GM19468 (cell line): ENCODE measurements at regions not wholly inside any gene's neighbourhood (a gene's known extent, or its start where the extent isn't known, plus 50 kb on each side); places are given as distances from the start of the nearest gene placed in this dataset.

Experiments used
- ATAC-seq: cut with Tn5 transposase; IDR thresholded peaks from one replicate; pipeline ENCODE4 v1.9.1; 2021; ENCODE audit warnings: mild to moderate bottlenecking, moderate library complexity, moderate number of reproducible peaks; ENCODE audit not compliant: unreplicated experiment; ENCODE audit errors: extremely low read depth

DNA sequence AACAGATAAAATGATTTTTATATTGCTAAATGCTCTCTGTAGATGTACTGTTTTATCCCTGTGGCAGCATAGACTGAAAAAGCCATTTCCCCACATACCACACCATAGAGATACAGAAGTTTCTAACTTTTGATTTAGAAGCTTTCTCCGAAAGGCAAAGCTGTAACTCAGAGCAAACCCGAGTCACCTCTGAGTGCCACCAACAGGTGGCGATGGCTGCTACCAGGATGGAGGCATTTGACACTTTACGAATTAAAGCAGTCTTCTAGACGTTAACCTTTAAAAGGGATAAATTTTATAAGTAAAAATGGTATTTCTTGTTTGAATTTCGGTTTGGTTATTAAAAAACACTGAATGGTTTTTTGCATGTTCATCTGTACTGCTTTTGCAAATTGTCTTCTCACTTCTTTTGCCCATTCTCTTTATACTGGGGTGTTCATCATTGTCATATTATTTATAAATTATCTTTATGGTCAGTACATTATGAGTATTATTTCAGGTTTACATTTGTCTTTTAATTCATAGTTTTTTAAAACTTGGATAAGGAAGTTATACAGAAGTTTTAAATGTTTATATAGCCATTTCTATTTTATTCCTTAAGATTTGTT lies 201.0 kb upstream of the CEP162 start:
- peak; percentile 52 for ATAC-seq

DNA sequence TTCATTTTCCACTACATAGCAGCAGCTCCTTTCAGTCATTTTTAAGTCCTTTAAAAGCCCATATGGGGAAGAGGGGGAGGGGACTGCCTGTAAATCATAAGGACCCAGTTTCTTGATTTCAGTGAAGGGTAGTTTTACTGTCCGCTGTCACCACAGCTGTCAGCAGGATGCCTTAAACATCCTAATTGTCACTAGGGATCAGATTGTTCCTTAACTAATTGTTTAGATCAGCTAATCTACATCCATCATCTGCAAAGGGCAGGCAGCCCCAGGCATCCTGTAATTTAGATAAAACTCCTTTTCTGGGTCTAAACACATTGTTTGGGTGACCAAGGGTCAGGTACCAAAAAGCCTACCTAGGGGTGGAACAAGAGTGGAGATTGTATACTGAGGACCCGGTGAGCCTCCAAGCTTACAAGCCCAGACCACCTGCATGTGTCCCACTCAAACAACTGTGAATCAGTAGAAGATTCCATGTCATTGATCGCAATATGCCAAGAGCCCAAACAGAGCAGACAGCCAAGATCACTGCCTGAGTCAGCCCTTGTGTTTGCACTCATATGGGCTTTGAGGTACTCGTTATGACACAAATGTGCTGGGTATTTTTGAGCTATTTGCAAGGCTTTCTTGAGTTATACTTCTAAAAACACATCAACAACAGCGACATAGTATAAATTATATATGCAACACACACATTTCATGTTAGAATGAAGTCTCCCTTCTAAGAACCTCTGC lies 198.7 kb upstream of the CEP162 start:
- ATAC-seq, result no peak

DNA sequence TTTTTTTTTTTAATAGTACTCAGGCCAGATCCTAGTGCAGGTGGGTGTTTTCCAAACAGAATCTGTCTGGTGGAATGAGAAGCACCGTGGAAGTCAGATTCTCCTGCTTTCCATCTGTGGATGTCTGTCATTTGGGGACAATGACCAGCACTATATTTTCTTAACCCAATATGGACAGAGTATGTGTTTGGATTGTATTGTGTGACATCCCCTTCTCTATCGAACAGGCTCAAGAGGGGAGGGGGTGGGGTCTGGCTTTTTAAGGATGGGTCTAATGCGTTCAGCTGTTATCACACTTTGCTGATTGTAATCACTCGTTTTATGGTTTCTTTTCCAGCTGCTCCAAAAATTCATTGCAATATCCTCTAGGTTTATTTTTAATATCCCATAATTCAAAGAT lies 197.5 kb upstream of the CEP162 start:
- ATAC-seq, result no peak

DNA sequence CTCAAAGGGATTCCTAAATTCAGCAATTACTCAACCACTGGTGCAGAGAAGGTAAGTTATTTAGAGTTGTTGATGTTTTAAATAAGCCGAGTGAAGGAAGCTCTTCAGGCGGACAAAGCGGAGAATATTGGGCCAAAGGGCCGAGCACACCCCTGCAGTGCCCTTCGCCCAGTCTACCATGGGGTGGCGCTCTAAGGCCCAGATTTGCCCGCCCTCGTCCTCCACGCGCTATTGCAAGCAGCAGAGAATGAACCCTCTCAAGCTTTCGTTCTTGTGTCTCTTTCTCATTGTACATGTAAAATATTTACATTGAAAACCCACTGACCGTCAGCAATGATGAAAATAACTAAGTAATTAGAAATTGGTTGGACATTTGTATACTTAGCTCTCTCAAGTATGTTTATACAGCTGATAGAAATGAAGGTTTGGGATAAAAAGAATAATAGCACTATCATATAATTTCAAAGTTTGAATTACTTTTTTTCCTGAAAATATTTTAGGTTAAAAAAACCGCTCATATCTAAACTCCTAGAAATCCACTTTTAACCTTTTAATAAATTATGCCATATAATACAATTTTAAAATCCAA lies 195.0 kb upstream of the CEP162 start:
- ATAC-seq, result peak; percentile 32

DNA sequence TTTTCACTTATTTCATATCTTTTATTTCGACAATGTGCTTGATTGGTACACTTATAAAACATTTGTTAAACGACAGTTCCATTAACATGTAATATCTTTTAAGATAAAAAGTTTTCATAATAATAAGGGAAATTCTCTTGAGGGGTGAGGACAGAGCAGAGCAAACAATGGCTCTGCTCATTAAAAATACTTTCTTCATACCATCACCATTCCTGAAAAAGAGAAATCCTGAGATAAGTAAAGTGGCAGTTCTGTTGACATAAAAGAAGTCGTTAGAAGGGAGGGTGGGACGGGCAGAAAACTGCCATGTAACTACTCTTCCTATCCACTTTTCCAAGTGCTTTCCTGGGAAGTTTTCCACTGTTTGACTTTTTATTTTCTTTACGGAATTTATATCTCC lies 193.6 kb upstream of the CEP162 start:
- no peak for ATAC-seq

DNA sequence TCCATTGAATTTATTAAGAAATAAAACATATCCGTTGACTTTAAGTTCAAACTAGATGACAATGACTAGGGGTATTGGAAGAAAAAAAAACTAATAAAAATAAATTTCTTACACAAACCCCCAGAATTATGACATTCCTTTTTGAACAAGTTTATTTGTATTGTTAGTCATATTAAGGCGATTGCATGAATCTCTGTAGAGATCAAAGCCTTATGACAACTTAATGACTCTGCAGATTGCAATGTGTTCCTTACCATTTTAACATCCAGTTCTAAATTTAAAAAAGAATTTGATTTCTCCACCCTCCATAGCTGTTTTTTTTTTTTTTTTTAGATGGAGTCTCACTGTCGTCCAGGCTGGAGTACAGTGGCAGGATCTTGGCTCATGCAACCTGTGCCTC lies 189.8 kb upstream of the CEP162 start:
- no peak for ATAC-seq

DNA sequence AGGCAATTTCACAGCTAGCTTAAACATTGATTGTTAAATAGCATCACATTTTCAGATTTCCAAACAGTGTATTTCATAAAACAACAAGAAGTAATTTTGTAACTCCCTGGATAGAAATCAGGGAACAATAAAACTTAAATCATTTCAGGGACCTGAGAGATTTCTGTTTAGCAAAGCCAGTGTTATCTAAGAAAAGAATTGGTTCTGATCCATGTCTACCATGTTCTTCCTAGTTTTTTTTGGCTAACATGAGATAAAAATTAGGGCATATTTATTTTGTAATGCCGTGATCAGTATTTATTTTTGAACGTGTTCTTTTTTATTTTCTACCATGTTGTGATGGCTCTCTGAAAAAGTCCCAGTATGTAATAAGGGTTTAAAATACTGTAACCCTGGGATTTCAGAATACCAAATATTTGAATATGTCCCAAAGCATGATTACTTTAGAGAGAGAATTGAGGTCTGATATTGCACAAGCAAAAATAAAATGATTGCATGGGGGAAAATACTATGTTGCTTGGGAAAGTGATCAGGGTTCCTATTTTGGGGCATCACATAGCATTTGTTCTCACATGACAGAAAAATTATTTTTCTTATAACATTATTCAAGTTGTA lies 188.7 kb upstream of the CEP162 start:
- ATAC-seq, result no peak

DNA sequence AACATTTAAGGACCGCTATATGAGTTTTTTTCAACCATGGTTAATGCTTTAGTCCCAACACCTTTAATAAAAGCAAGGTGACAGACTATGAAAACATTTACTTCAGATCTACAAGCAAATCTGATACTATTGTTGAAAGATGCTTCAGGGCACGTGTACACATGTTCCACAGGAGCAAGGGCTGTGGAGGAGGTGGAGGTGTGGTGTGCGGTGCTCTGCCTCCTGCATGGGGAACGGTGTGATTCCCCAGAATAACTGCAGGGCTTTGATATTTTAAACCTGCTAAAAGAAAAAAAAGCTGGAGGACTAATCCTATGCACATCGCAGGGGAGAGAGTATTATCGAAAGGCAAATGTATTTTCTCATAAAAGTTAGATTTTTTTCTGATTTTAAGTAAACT lies 188.1 kb upstream of the CEP162 start:
- ATAC-seq, result no peak

DNA sequence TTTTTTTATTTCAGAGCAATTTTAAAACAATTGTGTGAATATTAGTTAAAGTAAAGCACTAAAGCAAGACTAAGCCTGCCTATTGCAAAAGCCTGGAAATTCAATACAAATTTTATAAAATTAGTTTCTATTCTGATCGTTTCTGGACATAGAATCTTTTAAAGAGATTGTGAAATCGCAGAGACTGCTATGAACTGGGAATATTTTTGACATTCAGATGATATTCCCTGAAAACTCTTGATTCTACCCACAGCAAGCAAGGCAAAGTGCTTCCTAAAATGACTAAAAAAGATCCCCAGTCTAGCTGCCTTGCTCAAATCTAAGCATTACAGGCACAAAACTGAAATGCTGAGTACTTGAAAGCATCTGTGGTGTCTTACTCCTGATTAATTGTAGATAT lies 187.6 kb upstream of the CEP162 start:
- ATAC-seq, result no peak

DNA sequence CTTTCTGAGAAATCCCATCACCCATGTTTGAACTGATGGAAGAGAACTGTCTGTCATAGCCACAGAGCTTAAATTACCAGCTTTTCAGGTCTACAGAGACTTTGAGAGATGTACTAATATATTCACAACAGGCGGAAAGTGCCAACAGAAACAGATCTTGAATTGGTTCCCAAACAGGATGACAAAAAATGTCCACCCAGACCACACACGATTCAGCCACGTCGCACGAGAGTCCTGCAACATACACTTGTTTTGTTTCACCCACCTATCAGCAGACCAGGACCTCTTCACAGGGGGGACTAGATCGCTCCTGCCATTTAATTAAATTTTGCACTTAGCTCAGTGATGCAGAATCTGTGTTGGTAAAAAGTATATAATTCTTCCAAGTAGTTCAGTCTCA lies 187.1 kb upstream of the CEP162 start:
- ATAC-seq, result no peak

DNA sequence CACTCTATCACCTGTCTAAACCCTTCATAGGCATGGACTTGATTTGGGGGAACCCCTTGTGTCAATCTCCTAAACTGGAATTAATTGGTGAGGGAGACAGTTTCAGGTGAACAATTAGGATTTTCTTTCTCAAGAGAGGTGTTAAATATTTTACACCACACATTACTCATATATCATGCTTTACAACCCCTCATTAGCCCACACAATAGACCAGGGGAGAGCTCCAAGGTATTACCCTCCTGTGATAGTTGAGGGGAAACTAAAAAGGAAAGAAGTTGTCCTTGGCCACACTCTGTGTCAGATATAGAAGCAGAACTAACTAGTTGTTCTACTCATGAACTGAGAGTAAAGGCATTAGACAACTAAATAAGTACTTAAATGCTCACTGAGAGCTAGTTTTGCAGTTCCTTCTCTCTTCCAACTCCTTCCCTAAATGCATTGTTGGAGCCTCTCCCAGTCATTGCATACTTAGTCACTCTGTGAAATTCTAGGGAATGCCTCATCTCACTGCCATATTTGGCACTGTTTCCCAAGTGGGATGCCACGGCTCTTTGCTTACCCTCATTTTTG lies 183.7 kb upstream of the CEP162 start:
- no peak for ATAC-seq

DNA sequence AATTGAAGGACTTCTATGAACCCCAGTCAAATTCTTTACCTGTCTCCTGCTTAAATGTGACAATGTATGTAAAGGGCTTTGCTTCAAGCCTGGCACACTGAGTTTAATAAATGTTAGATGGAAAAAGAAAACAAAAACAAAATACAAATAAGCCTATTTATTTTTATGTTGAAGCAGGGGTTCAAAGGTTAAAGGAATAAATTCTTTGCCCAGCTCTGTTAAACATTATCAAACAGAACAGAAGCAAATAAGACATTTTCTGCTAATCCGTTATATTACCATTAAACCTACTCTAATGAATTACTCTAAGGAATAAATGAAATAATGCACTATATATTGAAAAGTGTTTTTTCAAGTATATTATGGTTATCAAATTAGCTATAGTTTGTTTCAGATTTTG lies 182.5 kb upstream of the CEP162 start:
- no peak for ATAC-seq

DNA sequence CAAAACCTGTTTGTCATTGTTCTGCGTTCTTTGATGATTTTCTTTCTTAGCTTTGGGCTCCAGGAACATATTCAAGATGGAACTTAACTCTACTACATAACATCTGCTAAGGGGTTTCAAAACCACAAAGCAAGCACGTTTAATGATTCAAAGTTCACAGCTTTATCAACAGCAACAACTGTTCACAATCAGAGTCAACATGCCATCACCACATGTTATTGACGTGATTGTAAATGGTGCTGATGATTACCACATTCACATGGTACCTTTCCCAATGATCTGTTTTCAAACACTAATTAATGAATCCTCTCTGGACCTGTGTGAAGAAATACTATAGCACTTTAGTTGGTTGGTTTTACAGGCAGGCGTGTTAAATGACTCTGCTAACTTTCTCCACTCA lies 180.6 kb upstream of the CEP162 start:
- ATAC-seq, result no peak

DNA sequence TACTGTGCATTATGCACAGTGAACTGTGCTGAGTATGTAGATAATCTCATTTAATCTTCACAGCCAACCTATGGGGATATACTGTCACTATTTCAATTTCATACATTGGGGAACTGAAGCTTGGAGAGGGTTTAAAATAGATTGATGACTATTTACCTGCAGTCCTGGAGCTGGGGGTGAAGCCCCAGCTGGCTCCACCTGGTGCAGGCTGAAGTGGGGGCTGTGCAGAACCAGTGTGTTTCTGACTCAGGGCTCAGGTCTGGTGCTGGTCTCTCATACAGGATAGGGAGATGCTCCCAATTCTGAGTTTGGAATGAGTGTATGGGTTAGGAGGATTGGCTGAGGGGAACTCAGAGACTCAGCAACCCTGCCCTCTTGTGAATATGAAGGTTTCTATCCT lies 176.1 kb upstream of the CEP162 start:
- ATAC-seq, result no peak

DNA sequence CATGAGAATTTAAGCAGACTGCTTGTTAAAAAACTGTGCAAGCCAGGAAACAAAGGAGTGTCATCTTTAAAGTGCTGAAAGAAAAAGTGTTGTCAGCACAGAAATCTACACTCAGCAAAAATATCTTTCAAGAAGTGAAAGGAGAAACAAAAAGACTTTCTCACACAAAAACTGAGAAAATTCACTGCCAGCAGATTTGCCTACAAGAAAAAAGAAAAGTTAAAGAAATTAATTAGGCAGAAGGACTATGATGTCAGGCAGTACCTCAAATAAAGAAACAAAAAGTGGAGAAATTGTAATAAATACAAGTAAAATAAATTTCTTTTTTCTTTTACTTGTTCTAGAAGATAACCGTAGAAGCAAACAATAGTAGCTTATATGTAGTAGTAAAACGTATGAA lies 171.6 kb upstream of the CEP162 start:
- no peak for ATAC-seq

DNA sequence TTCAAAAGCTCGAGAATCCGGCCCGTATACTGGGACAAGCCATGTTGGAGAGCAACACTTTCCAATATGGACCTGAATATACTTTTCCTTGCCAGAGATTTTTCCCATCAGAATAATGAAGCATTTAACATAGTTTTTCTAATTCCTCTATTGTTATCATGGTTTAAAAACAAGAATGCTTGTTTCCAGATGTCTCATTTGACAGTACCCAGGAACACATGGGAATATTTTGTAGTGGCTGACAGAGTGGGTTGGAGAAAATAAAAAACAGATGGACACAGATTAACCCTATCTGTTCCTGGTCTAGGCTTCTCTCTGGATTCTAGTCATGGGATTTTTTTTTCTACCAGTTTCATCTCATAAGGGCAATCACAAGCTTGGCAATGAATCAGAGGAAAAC lies 164.8 kb upstream of the CEP162 start:
- ATAC-seq, result no peak

DNA sequence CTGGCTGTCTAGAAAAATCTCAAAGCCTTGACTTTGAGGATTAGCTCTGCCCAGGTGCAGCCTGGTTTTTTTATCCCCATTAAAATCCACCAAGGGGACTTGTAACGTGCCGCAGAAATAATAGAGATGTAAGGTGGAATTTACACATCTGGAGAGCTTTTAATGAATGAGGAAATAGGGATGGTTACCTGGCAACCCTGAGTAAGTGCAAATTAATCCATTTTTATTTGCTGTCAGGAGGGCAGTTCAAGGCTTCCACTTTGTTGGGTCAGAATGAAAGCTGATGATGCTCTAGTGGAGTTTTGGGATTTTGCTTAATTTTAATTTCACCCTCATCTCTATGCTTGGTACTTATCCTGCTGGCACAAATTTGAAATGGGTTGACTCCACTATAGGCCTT lies 163.4 kb upstream of the CEP162 start:
- no peak for ATAC-seq

DNA sequence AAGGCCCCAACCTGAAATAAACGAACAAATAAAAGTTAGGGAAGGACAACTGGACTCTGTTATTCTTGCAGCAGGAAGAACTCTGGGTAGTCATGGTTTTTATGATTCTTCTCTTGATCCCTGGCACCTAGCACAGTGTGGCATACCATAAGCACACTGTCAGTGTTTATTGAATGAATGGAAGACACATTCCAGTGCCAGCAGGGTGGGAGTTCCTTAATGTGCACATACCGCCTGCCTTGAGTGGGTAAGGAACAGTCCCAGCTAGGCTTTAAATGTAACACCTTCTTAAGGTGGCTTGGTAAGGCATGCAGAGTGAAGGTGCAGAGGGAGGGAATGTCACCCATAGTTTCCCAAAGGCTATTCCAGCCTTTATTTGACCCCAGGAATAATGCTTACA lies 162.9 kb upstream of the CEP162 start:
- ATAC-seq, result no peak

DNA sequence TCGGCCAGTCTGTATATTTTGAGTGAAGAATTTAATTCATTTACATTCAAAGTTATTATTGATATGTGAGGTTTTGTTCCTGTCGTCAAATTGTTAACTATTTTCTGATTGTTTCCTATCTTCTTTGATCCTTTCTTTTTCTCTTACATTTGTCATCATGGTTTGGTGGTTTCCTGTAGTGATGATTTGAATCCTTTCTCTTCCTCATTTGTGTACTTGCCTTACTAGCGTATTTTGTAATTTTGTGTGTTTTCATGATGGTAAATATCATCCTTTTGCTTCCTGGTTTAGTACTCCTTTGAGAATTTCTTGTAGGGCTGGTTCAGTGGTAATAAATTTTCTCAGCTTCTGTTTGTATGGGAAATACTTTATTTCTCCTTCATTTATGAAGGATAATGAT lies 151.7 kb upstream of the CEP162 start:
- ATAC-seq, result no peak

DNA sequence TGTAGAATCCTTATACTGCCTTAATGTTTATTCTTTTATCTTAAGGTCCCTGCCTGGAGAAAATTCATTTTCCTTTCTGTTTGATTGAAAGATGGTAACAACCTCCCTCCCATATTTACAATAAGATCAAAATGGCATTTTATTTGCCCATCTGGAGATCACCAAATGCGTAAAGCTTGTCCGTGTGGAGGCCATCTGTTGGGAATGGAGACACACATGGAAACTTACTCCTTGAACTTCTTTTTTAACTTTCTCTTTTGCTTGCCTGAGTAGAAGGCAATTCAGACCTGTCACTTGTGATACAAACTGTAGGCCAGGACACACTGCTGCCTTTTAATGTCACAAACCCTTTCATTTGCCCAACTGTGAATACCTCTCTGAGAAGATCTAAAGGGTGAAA lies 144.8 kb upstream of the CEP162 start:
- no peak for ATAC-seq

DNA sequence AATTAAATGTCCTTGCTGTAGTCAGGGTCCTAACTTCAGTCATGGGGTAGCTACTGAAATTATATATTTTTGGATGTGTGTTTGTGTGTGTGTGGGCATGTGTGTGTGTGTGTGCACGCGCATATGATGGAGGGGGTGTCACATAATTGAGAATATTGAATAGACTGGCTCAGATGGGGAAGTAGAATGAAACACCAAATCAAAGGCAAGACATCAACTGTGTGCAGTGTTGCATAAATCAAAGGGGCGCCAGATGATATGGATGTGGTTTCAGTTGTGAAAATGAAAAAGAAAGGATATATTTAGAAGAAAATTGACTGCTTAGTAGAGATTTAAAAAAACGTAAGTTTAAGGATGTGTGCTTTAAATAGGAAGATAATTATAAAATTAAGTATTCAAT lies 144.2 kb upstream of the CEP162 start:
- no peak for ATAC-seq
